ENCODE measurements at regions not wholly inside any gene's neighbourhood (a gene's known extent, or its start where the extent isn't known, plus 50 kb on each side); places are given as distances from the start of the nearest gene placed in this dataset.
"Not testable (repeated sequence)": the region's sequence is repeated elsewhere in the genome, so short reads cannot be mapped to it uniquely, and the experiment has no call there.

GRCh38 chr17:20916383-20916782, 126.4 kb downstream of the USP22 start:
- peaks cover 7% of the 10 kb centered on the region for H3K9me3 Mint-ChIP-seq
- peaks cover 8% of the 10 kb centered on the region for H3K4me1 Mint-ChIP-seq
- H3K36me3 Mint-ChIP-seq (ENCODE audit: low read depth), result no peaks in the 10 kb centered on the region
- no peak overlapping the region for H3K4me3 Mint-ChIP-seq
- no peak for ATAC-seq
- no peak for DNase-seq
- peaks cover 14% of the 10 kb centered on the region for H3K27me3 Mint-ChIP-seq
- H3K27ac Mint-ChIP-seq, result no peak overlapping the region

GRCh38 chr17:20917610-20918306, 125.1 kb downstream of the USP22 start:
- H3K36me3 Mint-ChIP-seq (ENCODE audit: low read depth); H3K9me3 Mint-ChIP-seq; H3K4me1 Mint-ChIP-seq; ATAC-seq; H3K27ac Mint-ChIP-seq; DNase-seq; H3K4me3 Mint-ChIP-seq: not testable (repeated sequence)
- H3K27me3 Mint-ChIP-seq, result peaks cover 14% of the 10 kb centered on the region

GRCh38 chr17:20920095-20920814, 122.6 kb downstream of the USP22 start:
- ATAC-seq, result no peak
- Mint-ChIP-seq H3K27me3 (peaks cover 14% of the 10 kb centered on the region), H3K4me3 (no peak overlapping the region), H3K36me3 (ENCODE audit: low read depth) (no peaks in the 10 kb centered on the region), H3K9me3 (peaks cover 7% of the 10 kb centered on the region), H3K4me1 (peaks cover 8% of the 10 kb centered on the region), H3K27ac (no peak overlapping the region)
- DNase-seq, result no peak

DNA sequence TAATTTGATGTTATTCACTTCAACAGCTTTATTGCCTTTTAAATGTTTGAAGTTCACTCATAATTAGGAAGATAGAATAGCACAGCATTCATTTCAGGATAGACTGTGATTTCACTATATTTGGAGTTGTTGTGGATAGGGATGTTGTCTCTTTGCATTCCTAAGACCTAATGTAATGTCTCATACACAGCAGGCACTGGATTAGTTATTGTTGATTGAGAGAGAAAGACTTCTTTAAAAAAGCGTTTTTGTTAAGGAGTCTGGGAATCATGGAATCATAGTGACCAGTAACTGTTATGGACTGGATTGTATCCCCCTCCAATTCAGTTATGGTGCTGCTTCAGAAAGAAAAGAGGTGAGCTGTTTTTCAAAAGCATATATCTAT, 122.0 kb downstream of the USP22 start:
- Mint-ChIP-seq H3K36me3 (ENCODE audit: low read depth) (no peaks in the 10 kb centered on the region), H3K9me3 (peaks cover 7% of the 10 kb centered on the region), H3K27ac (no peak overlapping the region), H3K4me3 (no peak overlapping the region), H3K27me3 (peaks cover 14% of the 10 kb centered on the region), H3K4me1 (peaks cover 8% of the 10 kb centered on the region)
- DNase-seq (no peak), ATAC-seq (no peak)

DNA sequence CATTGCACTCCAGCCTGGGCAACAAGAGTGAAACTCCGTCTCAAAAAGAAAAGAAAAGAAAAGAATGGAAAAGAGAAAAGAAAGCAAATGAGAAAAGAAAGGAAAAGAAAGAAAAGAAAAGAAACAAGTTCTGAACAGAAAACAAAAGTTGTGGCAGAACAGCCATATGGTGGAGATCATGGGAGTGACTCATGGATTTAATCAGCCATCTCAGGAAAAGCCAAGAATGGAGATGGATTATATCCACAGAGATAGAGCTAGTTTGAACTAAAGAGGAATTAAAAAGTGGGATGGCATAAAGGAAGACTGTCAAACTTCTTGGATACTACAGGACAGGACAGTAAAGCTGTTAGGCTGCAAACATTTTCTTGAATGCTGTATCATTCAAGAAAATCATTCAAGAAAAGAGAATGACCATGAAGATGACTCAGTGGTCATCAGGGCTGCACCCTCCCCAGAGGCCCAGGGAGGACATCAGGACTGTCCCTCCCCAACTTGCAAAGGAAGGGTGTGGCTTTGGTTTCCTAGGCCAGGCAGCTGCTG, 120.6 kb downstream of the USP22 start:
- no peak for DNase-seq
- no peak overlapping the region for H3K27ac Mint-ChIP-seq

DNA sequence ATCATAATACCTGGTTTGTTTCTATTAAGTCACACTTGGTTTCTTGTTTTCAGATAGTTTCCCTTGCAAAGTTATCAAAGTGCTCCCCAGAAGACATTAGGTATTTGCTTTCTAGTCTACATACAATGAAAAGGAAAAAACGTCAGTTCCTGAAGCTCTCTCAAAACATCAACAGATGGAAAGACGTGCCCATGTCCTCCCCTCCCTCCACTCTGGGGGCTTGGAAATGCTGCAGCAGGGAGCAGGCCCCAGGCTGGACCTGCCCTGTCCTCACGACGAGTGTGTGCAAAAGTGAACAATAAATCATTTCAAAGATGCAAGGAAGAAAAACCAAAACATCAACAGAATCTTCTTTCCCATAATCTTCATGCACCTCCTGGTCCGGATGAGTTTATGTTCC, 118.5 kb downstream of the USP22 start:
- H3K9me3 Mint-ChIP-seq, result no peaks in the 10 kb centered on the region
- no peak for ATAC-seq
- H3K4me1 Mint-ChIP-seq, result no peaks in the 10 kb centered on the region
- H3K4me3 Mint-ChIP-seq, result no peak overlapping the region
- H3K27me3 Mint-ChIP-seq, result peaks cover 11% of the 10 kb centered on the region
- no peak overlapping the region for H3K27ac Mint-ChIP-seq
- DNase-seq, result no peak
- H3K36me3 Mint-ChIP-seq (ENCODE audit: low read depth), result no peaks in the 10 kb centered on the region

More for the DNA sequence above, 120.6 kb downstream of the USP22 start:
- H3K4me3 Mint-ChIP-seq, result no peak overlapping the region
- no peaks in the 10 kb centered on the region for H3K4me1 Mint-ChIP-seq
- no peaks in the 10 kb centered on the region for H3K36me3 Mint-ChIP-seq (ENCODE audit: low read depth)
- peaks cover 14% of the 10 kb centered on the region for H3K27me3 Mint-ChIP-seq
- H3K9me3 Mint-ChIP-seq, result peaks cover 7% of the 10 kb centered on the region
- ATAC-seq, result no peak

GRCh38 chr17:20925091-20925490, 117.7 kb downstream of the USP22 start:
- H3K9me3 Mint-ChIP-seq, result no peaks in the 10 kb centered on the region
- H3K4me3 Mint-ChIP-seq, result no peak overlapping the region
- no peaks in the 10 kb centered on the region for H3K4me1 Mint-ChIP-seq
- ATAC-seq, result no peak
- no peak overlapping the region for H3K27ac Mint-ChIP-seq
- DNase-seq, result no peak
- peaks cover 4% of the 10 kb centered on the region for H3K27me3 Mint-ChIP-seq
- H3K36me3 Mint-ChIP-seq (ENCODE audit: low read depth), result no peaks in the 10 kb centered on the region

GRCh38 chr17:20925954-20926353, 116.9 kb downstream of the USP22 start:
- DNase-seq (no peak), ATAC-seq (no peak)
- no peaks in the 10 kb centered on the region for H3K36me3 Mint-ChIP-seq (ENCODE audit: low read depth)
- H3K9me3 Mint-ChIP-seq, result no peaks in the 10 kb centered on the region
- no peaks in the 10 kb centered on the region for H3K27me3 Mint-ChIP-seq
- H3K27ac Mint-ChIP-seq, result no peak overlapping the region
- H3K4me3 Mint-ChIP-seq, result no peak overlapping the region
- H3K4me1 Mint-ChIP-seq, result no peaks in the 10 kb centered on the region

DNA sequence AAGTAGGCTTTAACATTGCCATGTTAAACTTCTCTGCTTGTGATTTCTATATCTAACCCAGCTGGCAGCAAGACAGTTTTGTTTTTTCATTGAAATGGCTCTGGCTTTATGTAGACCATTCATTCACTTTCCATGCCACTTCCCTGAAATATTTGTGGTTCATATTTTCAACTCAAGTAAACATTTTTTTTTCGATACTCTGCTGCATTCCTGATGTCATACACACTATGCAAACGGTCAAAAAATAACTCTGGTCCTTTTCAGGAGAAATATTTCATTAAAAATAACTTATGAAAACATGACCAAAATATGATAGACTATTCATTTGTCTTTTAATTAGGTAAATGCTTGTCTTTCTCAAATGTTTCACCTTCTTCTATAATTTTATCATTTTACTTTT, 116.3 kb downstream of the USP22 start:
- Mint-ChIP-seq H3K9me3 (no peaks in the 10 kb centered on the region), H3K27me3 (no peaks in the 10 kb centered on the region), H3K4me1 (no peaks in the 10 kb centered on the region), H3K4me3 (no peak overlapping the region), H3K27ac (no peak overlapping the region), H3K36me3 (ENCODE audit: low read depth) (no peaks in the 10 kb centered on the region)
- DNase-seq (no peak), ATAC-seq (no peak)

GRCh38 chr17:20927308-20927977, 115.4 kb downstream of the USP22 start:
- ATAC-seq (no peak), DNase-seq (no peak)
- H3K4me1 Mint-ChIP-seq, result no peaks in the 10 kb centered on the region
- H3K4me3 Mint-ChIP-seq, result no peak overlapping the region
- no peaks in the 10 kb centered on the region for H3K9me3 Mint-ChIP-seq
- no peak overlapping the region for H3K27ac Mint-ChIP-seq
- H3K36me3 Mint-ChIP-seq (ENCODE audit: low read depth), result no peaks in the 10 kb centered on the region
- no peaks in the 10 kb centered on the region for H3K27me3 Mint-ChIP-seq

GRCh38 chr17:20929334-20929733, 113.5 kb downstream of the USP22 start:
- Mint-ChIP-seq H3K4me1 (no peaks in the 10 kb centered on the region), H3K27me3 (no peaks in the 10 kb centered on the region), H3K36me3 (ENCODE audit: low read depth) (no peaks in the 10 kb centered on the region), H3K4me3 (no peak overlapping the region), H3K27ac (no peak overlapping the region), H3K9me3 (no peaks in the 10 kb centered on the region)
- DNase-seq, result no peak
- no peak for ATAC-seq

- H3K27ac Mint-ChIP-seq, result no peak overlapping the region
- no peaks in the 10 kb centered on the region for H3K36me3 Mint-ChIP-seq (ENCODE audit: low read depth)
- H3K27me3 Mint-ChIP-seq, result no peaks in the 10 kb centered on the region
- DNase-seq (no peak), ATAC-seq (no peak)
- no peaks in the 10 kb centered on the region for H3K9me3 Mint-ChIP-seq
- no peak overlapping the region for H3K4me3 Mint-ChIP-seq
- H3K4me1 Mint-ChIP-seq, result no peaks in the 10 kb centered on the region
These were observed 112.6 kb downstream of the USP22 start for GRCh38 chr17:20930081-20930760.

- DNase-seq, H3K27ac Mint-ChIP-seq, H3K27me3 Mint-ChIP-seq: not testable (repeated sequence)
These were observed 109.8 kb downstream of the USP22 start for GRCh38 chr17:20933040-20933439.

DNA sequence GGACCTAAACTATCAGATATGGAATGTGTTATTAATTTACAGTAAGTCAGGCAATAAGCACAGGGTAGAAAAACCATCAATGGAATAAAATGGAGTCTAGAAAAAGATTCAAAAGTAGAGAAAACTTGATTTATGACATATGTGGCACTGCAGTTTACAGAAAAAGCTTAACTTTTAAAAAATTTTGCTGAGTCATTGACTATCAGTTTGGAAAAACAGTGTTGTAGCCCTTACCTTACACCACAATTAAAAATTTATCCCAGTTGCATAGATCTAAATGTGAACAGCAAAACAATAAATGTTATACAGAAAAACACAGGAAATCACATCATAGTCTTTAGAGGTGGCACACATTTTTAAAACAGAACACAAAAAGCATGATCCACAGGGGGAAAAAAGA, 108.5 kb downstream of the USP22 start:
- no peak for ATAC-seq
- Mint-ChIP-seq H3K4me1 (no peaks in the 10 kb centered on the region), H3K27me3 (no peaks in the 10 kb centered on the region), H3K9me3 (no peaks in the 10 kb centered on the region), H3K4me3 (no peak overlapping the region), H3K27ac (no peak overlapping the region), H3K36me3 (ENCODE audit: low read depth) (no peaks in the 10 kb centered on the region)
- DNase-seq, result no peak

More at GRCh38 chr17:20933040-20933439, 109.8 kb downstream of the USP22 start:
- H3K36me3 Mint-ChIP-seq (ENCODE audit: low read depth); H3K4me1 Mint-ChIP-seq; H3K4me3 Mint-ChIP-seq; H3K9me3 Mint-ChIP-seq; ATAC-seq: not testable (repeated sequence)

Data from activated naive CD8-positive, alpha-beta T cell treated with anti-CD3 and anti-CD28 coated beads, Interleukin-2, amount 50 U/mL, for 24 hours (primary cell).